UCSD-AML1 (cell line): ENCODE measurements at regions not wholly inside any gene's neighbourhood (a gene's known extent, or its start where the extent isn't known, plus 50 kb on each side); places are given as distances from the start of the nearest gene placed in this dataset.
"Not testable (repeated sequence)": the region's sequence is repeated elsewhere in the genome, so short reads cannot be mapped to it uniquely, and the experiment has no call there.

Experiments
- DNase-seq: peaks from one replicate; lab custom pipeline; 2025; ENCODE audit not compliant: unreplicated experiment; lab: John Stamatoyannopoulos, UW

GRCh38 chr7:120131096-120131839 lies 141.7 kb upstream of the KCND2 start:
- no peak for DNase-seq

- no peak for DNase-seq
These were observed 134.5 kb upstream of the KCND2 start for GRCh38 chr7:120138497-120138896.

- no peak for DNase-seq
These were observed 116.5 kb upstream of the KCND2 start for GRCh38 chr7:120156476-120156875.

- DNase-seq: no peak
These were observed 112.8 kb upstream of the KCND2 start for GRCh38 chr7:120160166-120160565.

- no peak for DNase-seq
These were observed 109.5 kb upstream of the KCND2 start for GRCh38 chr7:120163449-120163848.

GRCh38 chr7:120165227-120165626 lies 107.7 kb upstream of the KCND2 start:
- no peak for DNase-seq

- no peak for DNase-seq
These were observed 104.9 kb upstream of the KCND2 start for GRCh38 chr7:120168066-120168465.

- DNase-seq: no peak
These were observed 102.8 kb upstream of the KCND2 start for GRCh38 chr7:120169996-120170783.

- no peak for DNase-seq
These were observed 102.1 kb upstream of the KCND2 start for GRCh38 chr7:120170834-120171233.

GRCh38 chr7:120171406-120171805 lies 101.6 kb upstream of the KCND2 start:
- no peak for DNase-seq

- no peak for DNase-seq
These were observed 92.8 kb upstream of the KCND2 start for GRCh38 chr7:120180221-120180620.

GRCh38 chr7:120181499-120181898 lies 91.5 kb upstream of the KCND2 start:
- no peak for DNase-seq

- DNase-seq: no peak
These were observed 88.1 kb upstream of the KCND2 start for GRCh38 chr7:120184866-120185265.

GRCh38 chr7:120185940-120186682 lies 86.9 kb upstream of the KCND2 start:
- DNase-seq: no peak

GRCh38 chr7:120186688-120187087 lies 86.3 kb upstream of the KCND2 start:
- DNase-seq: no peak

- DNase-seq: no peak
These were observed 83.4 kb upstream of the KCND2 start for GRCh38 chr7:120189623-120190022.

GRCh38 chr7:120190109-120190508 lies 82.9 kb upstream of the KCND2 start:
- DNase-seq: no peak

- DNase-seq: no peak
These were observed 82.4 kb upstream of the KCND2 start for GRCh38 chr7:120190566-120190965.

- not testable (repeated sequence) for DNase-seq
These were observed 81.6 kb upstream of the KCND2 start for GRCh38 chr7:120191423-120191822.

- DNase-seq: no peak
These were observed 71.7 kb upstream of the KCND2 start for GRCh38 chr7:120201290-120201689.

- DNase-seq: no peak
These were observed 67.9 kb upstream of the KCND2 start for GRCh38 chr7:120205101-120205500.

- no peak for DNase-seq
These were observed 65.9 kb upstream of the KCND2 start for GRCh38 chr7:120207037-120207436.
